ENCODE measurements at regions not wholly inside any gene's neighbourhood (a gene's known extent, or its start where the extent isn't known, plus 50 kb on each side); places are given as distances from the start of the nearest gene placed in this dataset.
"Not testable (repeated sequence)": the region's sequence is repeated elsewhere in the genome, so short reads cannot be mapped to it uniquely, and the experiment has no call there.

GRCh38 chr4:56148428-56148827 lies 199.7 kb downstream of the CEP135 start:
- no peak overlapping the region for H3K27ac Mint-ChIP-seq
- CTCF ChIA-PET: no interaction called here
- H3K9me3 Mint-ChIP-seq: no peaks in the 10 kb centered on the region
- no peak overlapping the region for H3K4me3 Mint-ChIP-seq
- H3K4me1 Mint-ChIP-seq: no peaks in the 10 kb centered on the region
- POLR2A ChIA-PET: no interaction called here
- H3K36me3 Mint-ChIP-seq (ENCODE audit: low read depth): no peaks in the 10 kb centered on the region
- H3K27me3 Mint-ChIP-seq: peaks cover 8% of the 10 kb centered on the region
- no peak for DNase-seq

GRCh38 chr4:56147371-56147770 lies 198.6 kb downstream of the CEP135 start:
- H3K27me3 Mint-ChIP-seq: peaks cover 8% of the 10 kb centered on the region
- no peaks in the 10 kb centered on the region for H3K4me1 Mint-ChIP-seq
- H3K9me3 Mint-ChIP-seq: no peaks in the 10 kb centered on the region
- POLR2A ChIA-PET: no interaction called here
- no peak for DNase-seq
- no peak overlapping the region for H3K4me3 Mint-ChIP-seq
- H3K27ac Mint-ChIP-seq: no peak overlapping the region
- H3K36me3 Mint-ChIP-seq (ENCODE audit: low read depth): no peaks in the 10 kb centered on the region
- CTCF ChIA-PET: no interaction called here

DNA sequence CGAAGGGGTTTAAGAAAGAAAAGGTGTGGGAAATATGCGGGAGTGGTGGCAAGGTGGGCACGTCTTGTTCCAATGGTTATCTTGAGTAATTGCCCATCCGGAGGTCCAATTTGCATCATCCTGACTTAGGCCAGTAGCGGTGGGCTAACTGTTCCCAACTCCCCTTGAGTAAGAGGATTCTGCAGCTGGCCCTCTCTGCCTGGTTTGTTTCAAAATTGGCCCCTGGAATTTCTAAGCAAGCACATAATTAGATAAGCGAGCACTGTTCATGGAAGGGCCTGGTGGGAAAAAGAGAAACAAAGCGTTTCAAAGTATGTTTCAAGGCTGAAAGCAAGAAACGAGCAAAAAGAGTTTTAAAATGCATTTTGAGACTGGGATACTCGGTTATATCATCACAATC lies 198.2 kb downstream of the CEP135 start:
- no peak overlapping the region for H3K4me3 Mint-ChIP-seq
- H3K9me3 Mint-ChIP-seq: no peaks in the 10 kb centered on the region
- no peaks in the 10 kb centered on the region for H3K4me1 Mint-ChIP-seq
- H3K36me3 Mint-ChIP-seq (ENCODE audit: low read depth): no peaks in the 10 kb centered on the region
- DNase-seq: no peak
- H3K27me3 Mint-ChIP-seq: peaks cover 11% of the 10 kb centered on the region
- ChIA-PET POLR2A (no interaction called here), CTCF (no interaction called here)
- no peak overlapping the region for H3K27ac Mint-ChIP-seq

GRCh38 chr4:56142088-56142487 lies 193.3 kb downstream of the CEP135 start:
- H3K4me1 Mint-ChIP-seq: no peaks in the 10 kb centered on the region
- H3K27me3 Mint-ChIP-seq: peaks cover 17% of the 10 kb centered on the region
- H3K36me3 Mint-ChIP-seq (ENCODE audit: low read depth): no peaks in the 10 kb centered on the region
- ChIA-PET POLR2A (no interaction called here), CTCF (no interaction called here)
- no peaks in the 10 kb centered on the region for H3K9me3 Mint-ChIP-seq
- DNase-seq: no peak
- H3K4me3 Mint-ChIP-seq: no peak overlapping the region
- no peak overlapping the region for H3K27ac Mint-ChIP-seq

- H3K9me3 Mint-ChIP-seq: no peaks in the 10 kb centered on the region
- CTCF ChIA-PET: interaction anchor here (0.6 kb wide), 1 partner anchor 24 kb away, joined by 4 read pairs; no protein-coding TSS in a partner anchor
- no peak for DNase-seq
- H3K36me3 Mint-ChIP-seq (ENCODE audit: low read depth): no peaks in the 10 kb centered on the region
- H3K4me3 Mint-ChIP-seq: no peak overlapping the region
- H3K27ac Mint-ChIP-seq: no peak overlapping the region
- no peaks in the 10 kb centered on the region for H3K4me1 Mint-ChIP-seq
- peaks cover 17% of the 10 kb centered on the region for H3K27me3 Mint-ChIP-seq
- POLR2A ChIA-PET: no interaction called here
Measured at GRCh38 chr4:56139241-56139827, 190.6 kb downstream of the CEP135 start.

GRCh38 chr4:56134834-56135233 lies 186.1 kb downstream of the CEP135 start:
- H3K4me1 Mint-ChIP-seq; H3K27me3 Mint-ChIP-seq; H3K27ac Mint-ChIP-seq; CTCF ChIA-PET; H3K36me3 Mint-ChIP-seq (ENCODE audit: low read depth); POLR2A ChIA-PET; DNase-seq; H3K9me3 Mint-ChIP-seq; H3K4me3 Mint-ChIP-seq: not testable (repeated sequence)

DNA sequence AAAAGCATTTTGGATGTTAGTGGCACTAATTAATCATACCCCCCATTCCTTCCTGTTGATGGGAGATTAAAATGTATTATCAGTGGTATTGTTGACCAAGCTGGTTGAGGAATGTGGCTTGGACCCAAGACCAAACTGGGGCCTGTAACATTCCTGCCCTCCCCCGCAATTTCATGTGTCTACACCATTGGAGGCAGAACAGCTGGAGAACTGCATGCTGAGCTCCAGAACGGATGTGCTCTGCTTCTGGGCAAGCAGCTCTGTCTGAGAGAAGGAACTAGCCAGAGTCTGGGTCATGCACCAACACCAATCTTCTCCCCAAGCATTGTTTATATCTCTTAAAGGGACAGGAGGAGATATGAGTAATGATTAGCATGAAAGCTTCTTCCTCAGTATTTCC lies 185.5 kb downstream of the CEP135 start:
- Mint-ChIP-seq H3K9me3 (no peaks in the 10 kb centered on the region), H3K4me1 (no peaks in the 10 kb centered on the region), H3K27me3 (peaks cover 2% of the 10 kb centered on the region), H3K36me3 (ENCODE audit: low read depth) (no peaks in the 10 kb centered on the region), H3K4me3 (no peak overlapping the region), H3K27ac (no peak overlapping the region)
- ChIA-PET CTCF (interaction anchor here (0.7 kb wide), 1 partner anchor 164 kb away, joined by 3 read pairs; no protein-coding TSS in a partner anchor), POLR2A (no interaction called here)
- DNase-seq: no peak

GRCh38 chr4:56132835-56133234 lies 184.1 kb downstream of the CEP135 start:
- Mint-ChIP-seq H3K27me3 (peaks cover 4% of the 10 kb centered on the region), H3K9me3 (no peaks in the 10 kb centered on the region), H3K27ac (no peak overlapping the region), H3K4me1 (no peaks in the 10 kb centered on the region), H3K36me3 (ENCODE audit: low read depth) (no peaks in the 10 kb centered on the region), H3K4me3 (no peak overlapping the region)
- CTCF ChIA-PET: interaction anchor here (0.5 to 0.7 kb wide), 2 partner anchors 31 to 34 kb away, joined by 3 read pairs; no protein-coding TSS in a partner anchor
- DNase-seq: no peak
- POLR2A ChIA-PET: no interaction called here

DNA sequence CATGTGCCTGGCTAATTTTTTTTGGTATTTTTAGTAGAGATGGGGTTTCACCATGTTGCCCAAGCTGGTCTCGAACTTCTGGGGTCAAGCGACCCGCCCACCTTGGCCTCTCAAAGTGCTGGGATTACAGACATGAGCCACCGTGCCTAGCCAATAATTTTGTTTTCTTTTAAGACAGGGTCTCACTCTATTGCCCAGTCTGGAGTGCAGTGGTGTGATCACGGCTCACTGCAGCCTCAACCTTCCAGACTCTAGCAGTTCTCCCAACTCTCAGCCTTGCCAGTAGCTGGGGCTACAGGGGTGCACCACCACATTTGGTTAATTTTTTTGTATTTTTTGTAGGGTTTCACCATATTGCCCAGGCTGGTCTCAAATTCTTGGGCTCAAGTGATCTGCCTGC lies 183.4 kb downstream of the CEP135 start:
- CTCF ChIA-PET: interaction anchor here (0.5 kb wide), 1 partner anchor 35 kb away, joined by 3 read pairs; no protein-coding TSS in a partner anchor
- H3K4me3 Mint-ChIP-seq; H3K4me1 Mint-ChIP-seq; H3K9me3 Mint-ChIP-seq; H3K27ac Mint-ChIP-seq; DNase-seq; H3K36me3 Mint-ChIP-seq (ENCODE audit: low read depth); H3K27me3 Mint-ChIP-seq: not testable (repeated sequence)
- POLR2A ChIA-PET: interaction anchor here (0.6 kb wide), 1 partner anchor 22 kb away, joined by 4 read pairs; no protein-coding TSS in a partner anchor

- H3K27me3 Mint-ChIP-seq: peaks cover 5% of the 10 kb centered on the region
- H3K9me3 Mint-ChIP-seq: no peaks in the 10 kb centered on the region
- H3K36me3 Mint-ChIP-seq (ENCODE audit: low read depth): no peaks in the 10 kb centered on the region
- no peak overlapping the region for H3K4me3 Mint-ChIP-seq
- DNase-seq: no peak
- H3K4me1 Mint-ChIP-seq: no peaks in the 10 kb centered on the region
- H3K27ac Mint-ChIP-seq: no peak overlapping the region
- POLR2A ChIA-PET: no interaction called here
- CTCF ChIA-PET: interaction anchor here (1.1 kb wide), 1 partner anchor 24 kb away, joined by 4 read pairs; no protein-coding TSS in a partner anchor
Measured at GRCh38 chr4:56130606-56131155, 181.9 kb downstream of the CEP135 start.

- no peak overlapping the region for H3K27ac Mint-ChIP-seq
- peak; percentile 6 for DNase-seq
- POLR2A ChIA-PET: no interaction called here
- H3K4me3 Mint-ChIP-seq: no peak overlapping the region
- H3K36me3 Mint-ChIP-seq (ENCODE audit: low read depth): no peaks in the 10 kb centered on the region
- CTCF ChIA-PET: interaction anchor here (1.1 kb wide), 1 partner anchor 23 kb away, joined by 4 read pairs; no protein-coding TSS in a partner anchor
- peaks cover 5% of the 10 kb centered on the region for H3K27me3 Mint-ChIP-seq
- no peaks in the 10 kb centered on the region for H3K9me3 Mint-ChIP-seq
- no peaks in the 10 kb centered on the region for H3K4me1 Mint-ChIP-seq
Measured at GRCh38 chr4:56129431-56129861, 180.7 kb downstream of the CEP135 start.

DNA sequence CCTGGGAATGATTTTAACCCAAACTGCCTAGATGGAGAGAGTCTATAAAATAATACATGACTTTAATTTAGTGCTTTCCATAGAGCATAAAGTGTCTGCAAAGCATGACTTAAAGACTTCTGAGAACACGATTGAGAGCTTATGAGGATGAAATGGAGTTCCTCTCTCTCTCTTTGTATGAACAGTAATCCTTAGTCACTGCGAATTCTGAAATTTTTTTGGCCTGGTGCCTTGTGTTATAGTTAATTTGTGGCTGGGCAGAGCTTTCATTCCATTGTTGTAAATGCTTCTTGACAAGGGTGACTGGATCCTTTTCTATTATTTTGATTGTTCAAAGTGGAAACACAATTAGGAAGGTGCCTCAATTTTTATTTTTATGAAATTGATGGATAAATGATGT lies 179.5 kb downstream of the CEP135 start:
- ChIA-PET CTCF (interaction anchor here (0.8 kb wide), 1 partner anchor 16 kb away, joined by 3 read pairs; no protein-coding TSS in a partner anchor), POLR2A (no interaction called here)
- H3K27me3 Mint-ChIP-seq: peaks cover 5% of the 10 kb centered on the region
- no peaks in the 10 kb centered on the region for H3K9me3 Mint-ChIP-seq
- DNase-seq: no peak
- no peaks in the 10 kb centered on the region for H3K4me1 Mint-ChIP-seq
- H3K4me3 Mint-ChIP-seq: no peak overlapping the region
- no peak overlapping the region for H3K27ac Mint-ChIP-seq
- H3K36me3 Mint-ChIP-seq (ENCODE audit: low read depth): no peaks in the 10 kb centered on the region

GRCh38 chr4:56127716-56128115 lies 179.0 kb downstream of the CEP135 start:
- H3K36me3 Mint-ChIP-seq (ENCODE audit: low read depth): no peaks in the 10 kb centered on the region
- H3K9me3 Mint-ChIP-seq: no peaks in the 10 kb centered on the region
- H3K4me3 Mint-ChIP-seq: no peak overlapping the region
- no peak overlapping the region for H3K27ac Mint-ChIP-seq
- ChIA-PET POLR2A (no interaction called here), CTCF (interaction anchor here (0.6 to 0.8 kb wide), 2 partner anchors 16 to 32 kb away, joined by 3 read pairs; no protein-coding TSS in a partner anchor)
- DNase-seq: no peak
- H3K4me1 Mint-ChIP-seq: no peaks in the 10 kb centered on the region
- H3K27me3 Mint-ChIP-seq: peaks cover 5% of the 10 kb centered on the region

- Mint-ChIP-seq H3K36me3 (ENCODE audit: low read depth) (no peaks in the 10 kb centered on the region), H3K4me1 (no peaks in the 10 kb centered on the region), H3K27ac (no peak overlapping the region), H3K27me3 (peaks cover 7% of the 10 kb centered on the region), H3K9me3 (no peaks in the 10 kb centered on the region), H3K4me3 (no peak overlapping the region)
- POLR2A ChIA-PET: no interaction called here
- DNase-seq: no peak
- CTCF ChIA-PET: no interaction called here
Measured at GRCh38 chr4:56123547-56123946, 174.8 kb downstream of the CEP135 start.
